D721Med (cell line): ENCODE measurements at regions not wholly inside any gene's neighbourhood (a gene's known extent, or its start where the extent isn't known, plus 50 kb on each side); places are given as distances from the start of the nearest gene placed in this dataset.

ENCODE experiments used
- DNase-seq: peaks from one replicate; pipeline ENCODE4 v3.0.0; 2011; ENCODE audit warnings: low spot score; ENCODE audit not compliant: insufficient read length
- FAIRE-seq: peaks from 2 replicates; lab custom pipeline; 2011; peaks lifted over from hg19 to GRCh38; lab: Jason Lieb, UNC
- CTCF ChIP-seq: IDR thresholded peaks from 2 replicates; pipeline ENCODE4 v1.5.1; 2012; ENCODE audit warnings: mild to moderate bottlenecking, control low read depth; ENCODE audit not compliant: insufficient read depth; ENCODE audit errors: missing control alignments

GRCh38 chr6:80550748-80551147, 444.3 kb downstream of the BCKDHB start:
- FAIRE-seq (no peak), DNase-seq (no peak)
- TF ChIP-seq CTCF: no peak

GRCh38 chr6:80550281-80550680, 443.8 kb downstream of the BCKDHB start:
- DNase-seq: no peak
- TF ChIP-seq CTCF: no peak
- no peak for FAIRE-seq

- TF ChIP-seq CTCF: no peak
- FAIRE-seq: no peak
- DNase-seq: no peak
These were observed 442.1 kb downstream of the BCKDHB start for GRCh38 chr6:80548532-80548931.

- FAIRE-seq (no peak), DNase-seq (no peak)
- TF ChIP-seq CTCF: no peak
These were observed 441.4 kb downstream of the BCKDHB start for GRCh38 chr6:80547827-80548226.

- FAIRE-seq (no peak), DNase-seq (no peak)
- TF ChIP-seq CTCF: no peak
These were observed 438.7 kb downstream of the BCKDHB start for GRCh38 chr6:80544976-80545722.

GRCh38 chr6:80544555-80544954, 438.1 kb downstream of the BCKDHB start:
- no peak for TF ChIP-seq CTCF
- DNase-seq (no peak), FAIRE-seq (no peak)

- TF ChIP-seq CTCF: no peak
- FAIRE-seq (no peak), DNase-seq (no peak)
These were observed 437.2 kb downstream of the BCKDHB start for GRCh38 chr6:80543598-80544222.
